Liver (tissue), 7 donors: ENCODE measurements at regions not wholly inside any gene's neighbourhood (a gene's known extent, or its start where the extent isn't known, plus 50 kb on each side); places are given as distances from the start of the nearest gene placed in this dataset.

Source experiments
- DNase-seq: peaks from one replicate; pipeline ENCODE4 v3.0.0-alpha.2; 2017; ENCODE audit warnings: low spot score
- H3K27ac ChIP-seq, 2 donors: one replicate each; pipeline ENCODE4 v1.7.0; 2013; ENCODE audit warnings: inconsistent platforms in 2 of 2, low read length in 2 of 2, control low read depth in 1 of 2, low read depth in 1 of 2, mild to moderate bottlenecking in 1 of 2
- H3K27me3 ChIP-seq, 4 donors: one replicate each; pipeline versions ENCODE4 v1.6.1 to v1.7.0; 2013; ENCODE audit warnings: low read length in 3 of 4, inconsistent platforms in 1 of 4, mild to moderate bottlenecking in 1 of 4, moderate library complexity in 1 of 4; ENCODE audit not compliant: control insufficient read depth in 4 of 4, insufficient read depth in 4 of 4
- H3K36me3 ChIP-seq, 4 donors: one replicate each; pipeline versions ENCODE4 v1.6.1 to v1.7.0; 2013; ENCODE audit warnings: low read length in 3 of 4, mild to moderate bottlenecking in 3 of 4, low read depth in 1 of 4, moderate library complexity in 1 of 4; ENCODE audit not compliant: control insufficient read depth in 4 of 4, insufficient read depth in 3 of 4
- H3K4me1 ChIP-seq, 4 donors: one replicate each; pipeline versions ENCODE4 v1.6.1 to v1.7.0; 2013; ENCODE audit warnings: low read length in 3 of 4, mild to moderate bottlenecking in 3 of 4, moderate library complexity in 1 of 4; ENCODE audit not compliant: control insufficient read depth in 4 of 4, insufficient read depth in 4 of 4
- H3K4me3 ChIP-seq, 3 donors: one replicate each; pipeline versions ENCODE4 v1.6.1 to v1.7.0; 2013; ENCODE audit warnings: low read length in 3 of 3, control low read depth in 1 of 3, low read depth in 1 of 3, mild to moderate bottlenecking in 1 of 3
- H3K9ac ChIP-seq, 2 donors: one replicate each; pipeline ENCODE4 v1.7.0; 2013; ENCODE audit warnings: low read length in 2 of 2, mild to moderate bottlenecking in 2 of 2, moderate library complexity in 2 of 2, control low read depth in 1 of 2, low read depth in 1 of 2
- H3K9me3 ChIP-seq, 4 donors: one replicate each; pipeline versions ENCODE4 v1.6.1 to v1.7.0; 2013; ENCODE audit warnings: low read length in 3 of 4; ENCODE audit not compliant: control insufficient read depth in 4 of 4
- FOXA1 ChIP-seq: IDR thresholded peaks from 2 replicates; pipeline ENCODE4 v1.6.1; 2016; ENCODE audit warnings: antibody characterized with exemption
- FOXA2 ChIP-seq: IDR thresholded peaks from 2 replicates; pipeline ENCODE4 v1.6.1; 2016; ENCODE audit warnings: antibody characterized with exemption
- GABPA ChIP-seq, 2 donors: IDR thresholded peaks in 1 of 2; conservative IDR thresholded peaks in 1 of 2; 2 replicates each; pipeline ENCODE4 v1.6.1; 2016; ENCODE audit warnings: antibody characterized with exemption in 2 of 2, mild to moderate bottlenecking in 1 of 2, moderate library complexity in 1 of 2
- HNF4A ChIP-seq, 2 donors: conservative IDR thresholded peaks; 2 replicates each; pipeline ENCODE4 v1.6.1; 2016; ENCODE audit warnings: antibody characterized with exemption in 2 of 2, mild to moderate bottlenecking in 2 of 2
- JUND ChIP-seq, 2 donors: IDR thresholded peaks; 2 replicates each; pipeline ENCODE4 v1.6.1; 2016; ENCODE audit warnings: antibody characterized with exemption in 2 of 2
- NR2F2 ChIP-seq: IDR thresholded peaks from 2 replicates; pipeline ENCODE4 v1.6.1; 2016; ENCODE audit warnings: antibody characterized with exemption
- RAD21 ChIP-seq, 2 donors: IDR thresholded peaks; 2 replicates each; pipeline ENCODE4 v1.6.1; 2016; ENCODE audit warnings: antibody characterized with exemption in 2 of 2, mild to moderate bottlenecking in 2 of 2
- RXRA ChIP-seq, 2 donors: IDR thresholded peaks; 2 replicates each; pipeline ENCODE4 v1.6.1; 2017 to 2018; ENCODE audit warnings: antibody characterized with exemption in 2 of 2, mild to moderate bottlenecking in 1 of 2
- SP1 ChIP-seq: IDR thresholded peaks from 2 replicates; pipeline ENCODE4 v1.6.1; 2018; ENCODE audit warnings: antibody characterized with exemption, mild to moderate bottlenecking
- TAF1 ChIP-seq: conservative IDR thresholded peaks from 2 replicates; pipeline ENCODE4 v1.6.1; 2016; ENCODE audit warnings: antibody characterized with exemption, mild to moderate bottlenecking
- YY1 ChIP-seq: IDR thresholded peaks from 2 replicates; pipeline ENCODE4 v1.6.1; 2016; ENCODE audit warnings: antibody characterized with exemption, mild to moderate bottlenecking
- WGBS: extraction: QIAGEN DNeasy Blood & Tissue Kit; methylation state at CpG from one replicate; pipeline ENCODE4 v1.1.7; 2013; 5-methylcytosine and 5-hydroxymethylcytosine counted together
- TF ChIP-seq, protein P1 (sequence below): IDR thresholded peaks from 2 replicates; pipeline ENCODE4 v1.6.1; 2016; ENCODE audit warnings: antibody characterized with exemption
- TF ChIP-seq, protein P2 (sequence below): IDR thresholded peaks from 2 replicates; pipeline ENCODE4 v1.6.1; 2016; ENCODE audit warnings: antibody characterized with exemption, mild to moderate bottlenecking
- TF ChIP-seq, protein P3 (sequence below): IDR thresholded peaks from 2 replicates; pipeline ENCODE4 v1.6.1; 2016; ENCODE audit warnings: antibody characterized with exemption
- TF ChIP-seq, protein P4 (sequence below): IDR thresholded peaks from 2 replicates; pipeline ENCODE4 v1.6.1; 2016; ENCODE audit warnings: antibody characterized with exemption
- donor health status: healthy.
- donor health status: healthy.
- donor health status: healthy.
- donor health status: healthy.

DNA sequence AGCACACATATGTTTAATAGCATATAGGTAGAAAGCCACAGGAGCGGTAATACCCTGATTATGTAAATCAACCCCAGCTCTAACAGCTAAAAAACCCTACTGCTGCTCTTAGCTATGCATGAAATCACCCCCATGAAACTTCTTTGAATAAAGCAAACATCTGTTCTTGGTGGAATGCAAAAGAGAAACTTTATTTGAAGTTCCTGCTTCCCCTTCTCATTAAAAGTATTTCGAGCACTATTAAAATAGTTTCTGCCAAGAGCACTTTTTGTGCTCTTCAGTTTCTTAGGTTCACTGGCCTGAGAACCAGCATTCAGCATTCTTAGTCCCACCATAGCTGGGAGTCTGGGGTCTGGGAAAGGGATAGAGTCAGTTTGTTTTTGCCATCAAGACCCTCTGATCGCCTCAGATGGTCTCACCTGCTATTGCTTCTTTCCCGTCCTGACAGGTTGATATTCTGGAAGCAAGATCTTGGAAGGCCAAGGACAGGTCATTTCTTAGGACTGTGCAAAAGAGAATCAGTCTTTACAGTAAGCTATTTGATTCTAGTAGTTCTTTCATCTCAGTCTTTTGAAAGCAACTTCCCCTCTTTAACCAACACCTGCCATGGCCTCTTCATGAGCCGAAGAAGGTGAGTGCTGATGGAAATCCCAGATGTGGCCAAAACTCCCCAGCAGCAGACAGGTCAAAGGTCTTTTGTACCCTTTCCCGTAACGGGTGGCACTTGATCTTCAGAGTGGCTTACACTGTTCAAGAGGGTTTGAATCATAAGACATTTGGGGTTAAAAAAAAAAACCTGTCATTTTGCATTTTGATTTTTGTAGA is 76.5 kb upstream of the TMEM170B start:
- Histone ChIP-seq H3K36me3 (no peaks in the 10 kb centered on the region), H3K4me3 (no peak overlapping the region), H3K9ac (no peak overlapping the region), H3K27me3 (no peaks in the 10 kb centered on the region), H3K4me1 (no peaks in the 10 kb centered on the region), H3K9me3 (no peaks in the 10 kb centered on the region), H3K27ac (no peak overlapping the region)
- 87% methylated on average over 7 of the region's 7 CpGs for WGBS
- TF ChIP-seq, protein P1, sequence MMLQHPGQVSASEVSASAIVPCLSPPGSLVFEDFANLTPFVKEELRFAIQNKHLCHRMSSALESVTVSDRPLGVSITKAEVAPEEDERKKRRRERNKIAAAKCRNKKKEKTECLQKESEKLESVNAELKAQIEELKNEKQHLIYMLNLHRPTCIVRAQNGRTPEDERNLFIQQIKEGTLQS, result no peak
- TF ChIP-seq YY1 (no peak), FOXA2 (no peak), GABPA (IDR thresholded peaks at IDR 0.05 in 1 of 2, conservative IDR thresholded peaks at IDR 0.05 in 1 of 2) (no peak), RXRA (IDR thresholded peaks at IDR 0.05) (no peak), RAD21 (IDR thresholded peaks at IDR 0.05) (no peak), FOXA1 (no peak), JUND (IDR thresholded peaks at IDR 0.05) (no peak), HNF4A (conservative IDR thresholded peaks at IDR 0.05) (no peak)
- TF ChIP-seq, protein P2, sequence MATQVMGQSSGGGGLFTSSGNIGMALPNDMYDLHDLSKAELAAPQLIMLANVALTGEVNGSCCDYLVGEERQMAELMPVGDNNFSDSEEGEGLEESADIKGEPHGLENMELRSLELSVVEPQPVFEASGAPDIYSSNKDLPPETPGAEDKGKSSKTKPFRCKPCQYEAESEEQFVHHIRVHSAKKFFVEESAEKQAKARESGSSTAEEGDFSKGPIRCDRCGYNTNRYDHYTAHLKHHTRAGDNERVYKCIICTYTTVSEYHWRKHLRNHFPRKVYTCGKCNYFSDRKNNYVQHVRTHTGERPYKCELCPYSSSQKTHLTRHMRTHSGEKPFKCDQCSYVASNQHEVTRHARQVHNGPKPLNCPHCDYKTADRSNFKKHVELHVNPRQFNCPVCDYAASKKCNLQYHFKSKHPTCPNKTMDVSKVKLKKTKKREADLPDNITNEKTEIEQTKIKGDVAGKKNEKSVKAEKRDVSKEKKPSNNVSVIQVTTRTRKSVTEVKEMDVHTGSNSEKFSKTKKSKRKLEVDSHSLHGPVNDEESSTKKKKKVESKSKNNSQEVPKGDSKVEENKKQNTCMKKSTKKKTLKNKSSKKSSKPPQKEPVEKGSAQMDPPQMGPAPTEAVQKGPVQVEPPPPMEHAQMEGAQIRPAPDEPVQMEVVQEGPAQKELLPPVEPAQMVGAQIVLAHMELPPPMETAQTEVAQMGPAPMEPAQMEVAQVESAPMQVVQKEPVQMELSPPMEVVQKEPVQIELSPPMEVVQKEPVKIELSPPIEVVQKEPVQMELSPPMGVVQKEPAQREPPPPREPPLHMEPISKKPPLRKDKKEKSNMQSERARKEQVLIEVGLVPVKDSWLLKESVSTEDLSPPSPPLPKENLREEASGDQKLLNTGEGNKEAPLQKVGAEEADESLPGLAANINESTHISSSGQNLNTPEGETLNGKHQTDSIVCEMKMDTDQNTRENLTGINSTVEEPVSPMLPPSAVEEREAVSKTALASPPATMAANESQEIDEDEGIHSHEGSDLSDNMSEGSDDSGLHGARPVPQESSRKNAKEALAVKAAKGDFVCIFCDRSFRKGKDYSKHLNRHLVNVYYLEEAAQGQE, result no peak
- no peak for DNase-seq

DNA sequence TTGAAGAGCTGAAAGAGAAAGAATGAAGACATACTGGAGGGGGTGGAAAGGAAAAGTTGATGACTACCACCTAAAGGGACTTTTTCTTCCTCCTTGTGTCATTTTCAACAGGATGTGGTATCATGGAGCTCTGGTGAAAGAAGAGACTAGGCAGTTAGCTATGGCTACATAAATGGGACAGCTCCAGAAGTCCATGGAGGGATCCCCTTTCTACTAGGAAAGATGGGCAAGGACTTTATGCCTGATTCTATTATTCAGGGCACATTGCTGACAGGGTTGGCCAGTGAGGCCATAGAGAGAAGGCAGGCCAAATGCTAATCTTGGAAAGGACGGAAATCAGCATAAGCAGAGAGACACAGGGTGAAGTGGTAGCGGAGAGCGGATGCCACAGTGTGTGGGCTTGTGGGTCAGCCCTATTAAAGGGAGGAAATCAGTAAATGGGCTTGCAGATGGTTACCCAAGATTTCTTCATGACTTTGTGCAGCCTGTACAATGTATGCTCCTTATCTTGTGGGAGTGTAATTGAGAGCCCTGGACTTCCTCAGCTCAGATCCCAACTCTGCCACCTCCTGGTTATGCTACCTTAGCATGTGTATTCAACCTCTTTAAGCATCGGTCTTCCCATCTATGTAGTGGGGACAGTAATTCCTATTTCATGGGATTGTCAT is 77.4 kb upstream of the TMEM170B start:
- Histone ChIP-seq H3K4me3 (no peak overlapping the region), H3K9ac (no peak overlapping the region), H3K27ac (no peak overlapping the region), H3K36me3 (no peaks in the 10 kb centered on the region), H3K9me3 (no peaks in the 10 kb centered on the region), H3K4me1 (no peaks in the 10 kb centered on the region), H3K27me3 (no peaks in the 10 kb centered on the region)
- TF ChIP-seq SP1 (no peak), RAD21 (IDR thresholded peaks at IDR 0.05) (peak; percentile 29 to 48), NR2F2 (peak; percentile 16), GABPA (IDR thresholded peaks at IDR 0.05 in 1 of 2, conservative IDR thresholded peaks at IDR 0.05 in 1 of 2) (no peak)
- TF ChIP-seq, protein P1, result no peak
- no peak for DNase-seq
- WGBS, result 88% methylated on average over 4 of the region's 4 CpGs

DNA sequence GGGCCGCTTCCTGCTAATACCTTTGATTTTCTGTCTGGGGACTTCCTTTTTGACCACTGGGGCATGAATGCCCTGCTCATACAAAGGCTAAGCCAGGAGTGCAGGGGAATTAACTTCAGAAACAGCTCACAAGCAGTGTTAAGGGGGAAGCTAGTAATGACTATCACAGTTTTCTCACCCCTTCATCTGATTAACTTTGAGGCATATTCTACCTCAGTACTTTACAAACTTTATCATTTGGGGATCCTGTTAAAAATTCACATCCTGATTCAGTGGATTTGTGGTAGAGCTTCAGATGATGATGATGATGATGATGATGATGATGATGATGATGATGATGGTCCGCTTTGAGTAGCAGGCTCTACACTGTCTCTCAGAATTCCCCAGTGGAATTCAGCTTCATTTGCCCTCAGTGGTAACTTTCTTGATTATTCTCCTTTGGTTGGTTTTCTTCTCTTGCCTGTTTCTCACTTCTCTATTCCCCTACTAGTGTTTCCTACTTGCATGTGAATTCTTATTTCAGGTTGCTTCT is 78.4 kb upstream of the TMEM170B start:
- Histone ChIP-seq H3K9ac (no peak overlapping the region), H3K27me3 (no peaks in the 10 kb centered on the region), H3K4me1 (no peaks in the 10 kb centered on the region), H3K4me3 (no peak overlapping the region), H3K9me3 (no peaks in the 10 kb centered on the region), H3K36me3 (no peaks in the 10 kb centered on the region), H3K27ac (no peak overlapping the region)
- 92% methylated on average over 2 of the region's 2 CpGs for WGBS
- DNase-seq, result no peak
- TF ChIP-seq FOXA2 (no peak), TAF1 (no peak), SP1 (no peak), RAD21 (IDR thresholded peaks at IDR 0.05) (no peak), FOXA1 (no peak)
- TF ChIP-seq, protein P3, sequence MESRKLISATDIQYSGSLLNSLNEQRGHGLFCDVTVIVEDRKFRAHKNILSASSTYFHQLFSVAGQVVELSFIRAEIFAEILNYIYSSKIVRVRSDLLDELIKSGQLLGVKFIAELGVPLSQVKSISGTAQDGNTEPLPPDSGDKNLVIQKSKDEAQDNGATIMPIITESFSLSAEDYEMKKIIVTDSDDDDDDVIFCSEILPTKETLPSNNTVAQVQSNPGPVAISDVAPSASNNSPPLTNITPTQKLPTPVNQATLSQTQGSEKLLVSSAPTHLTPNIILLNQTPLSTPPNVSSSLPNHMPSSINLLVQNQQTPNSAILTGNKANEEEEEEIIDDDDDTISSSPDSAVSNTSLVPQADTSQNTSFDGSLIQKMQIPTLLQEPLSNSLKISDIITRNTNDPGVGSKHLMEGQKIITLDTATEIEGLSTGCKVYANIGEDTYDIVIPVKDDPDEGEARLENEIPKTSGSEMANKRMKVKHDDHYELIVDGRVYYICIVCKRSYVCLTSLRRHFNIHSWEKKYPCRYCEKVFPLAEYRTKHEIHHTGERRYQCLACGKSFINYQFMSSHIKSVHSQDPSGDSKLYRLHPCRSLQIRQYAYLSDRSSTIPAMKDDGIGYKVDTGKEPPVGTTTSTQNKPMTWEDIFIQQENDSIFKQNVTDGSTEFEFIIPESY, result no peak
- TF ChIP-seq, protein P2, result no peak
- TF ChIP-seq, protein P4, sequence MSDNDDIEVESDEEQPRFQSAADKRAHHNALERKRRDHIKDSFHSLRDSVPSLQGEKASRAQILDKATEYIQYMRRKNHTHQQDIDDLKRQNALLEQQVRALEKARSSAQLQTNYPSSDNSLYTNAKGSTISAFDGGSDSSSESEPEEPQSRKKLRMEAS, result no peak
